HUES6 (cell line): ENCODE measurements at regions not wholly inside any gene's neighbourhood (a gene's known extent, or its start where the extent isn't known, plus 50 kb on each side); places are given as distances from the start of the nearest gene placed in this dataset.

ENCODE experiments used
- H3K27ac ChIP-seq: 2 replicates; pipeline ENCODE4 v1.7.0; 2013; ENCODE audit warnings: low read depth, mild to moderate bottlenecking, low read length, inconsistent platforms
- H3K27me3 ChIP-seq: 2 replicates; pipeline ENCODE4 v1.6.1; 2013; ENCODE audit warnings: low read length; ENCODE audit not compliant: control insufficient read depth, insufficient read depth
- H3K36me3 ChIP-seq: 2 replicates; pipeline ENCODE4 v1.6.1; 2013; ENCODE audit warnings: low read length; ENCODE audit not compliant: control insufficient read depth, insufficient read depth
- H3K4me1 ChIP-seq: 2 replicates; pipeline ENCODE4 v1.6.1; 2013; ENCODE audit warnings: low read length; ENCODE audit not compliant: control insufficient read depth, insufficient read depth
- H3K4me3 ChIP-seq: 2 replicates; pipeline ENCODE4 v1.5.1; 2013; ENCODE audit warnings: low read depth, low read length
- H3K9ac ChIP-seq: one replicate; pipeline ENCODE4 v1.6.1; 2013; ENCODE audit warnings: mild to moderate bottlenecking, low read length
- H3K9me3 ChIP-seq: 2 replicates; pipeline ENCODE4 v1.6.1; 2013; ENCODE audit warnings: low read depth, low read length; ENCODE audit not compliant: control insufficient read depth, insufficient read depth

DNA sequence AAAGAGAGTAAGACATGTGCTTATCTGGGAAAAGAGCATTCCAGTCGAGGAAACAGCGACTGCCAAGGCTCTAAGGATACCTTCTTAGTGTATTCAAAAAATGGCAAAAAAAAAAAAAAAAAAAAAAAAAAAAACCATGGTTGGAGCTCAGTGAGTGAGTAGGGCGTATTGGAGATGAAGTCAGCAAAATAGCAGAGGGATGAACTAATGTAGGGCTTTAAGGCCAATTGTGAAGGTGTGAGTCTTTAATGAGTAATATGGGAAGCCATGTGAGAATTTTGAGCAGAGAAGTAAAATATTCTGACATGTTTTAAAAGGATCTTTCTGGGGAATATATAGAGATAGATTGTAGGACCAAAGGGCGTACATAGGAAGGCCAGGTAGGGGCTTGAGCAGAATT lies 498.6 kb upstream of the ISX start:
- no peaks in the 10 kb centered on the region for H3K27me3 ChIP-seq
- H3K4me3 ChIP-seq: no peak overlapping the region
- H3K9ac ChIP-seq: no peak overlapping the region
- no peaks in the 10 kb centered on the region for H3K9me3 ChIP-seq
- H3K36me3 ChIP-seq: no peaks in the 10 kb centered on the region
- peaks cover 6% of the 10 kb centered on the region; the same call in 1 of the 2 replicates for H3K4me1 ChIP-seq
- H3K27ac ChIP-seq: no peak overlapping the region

DNA sequence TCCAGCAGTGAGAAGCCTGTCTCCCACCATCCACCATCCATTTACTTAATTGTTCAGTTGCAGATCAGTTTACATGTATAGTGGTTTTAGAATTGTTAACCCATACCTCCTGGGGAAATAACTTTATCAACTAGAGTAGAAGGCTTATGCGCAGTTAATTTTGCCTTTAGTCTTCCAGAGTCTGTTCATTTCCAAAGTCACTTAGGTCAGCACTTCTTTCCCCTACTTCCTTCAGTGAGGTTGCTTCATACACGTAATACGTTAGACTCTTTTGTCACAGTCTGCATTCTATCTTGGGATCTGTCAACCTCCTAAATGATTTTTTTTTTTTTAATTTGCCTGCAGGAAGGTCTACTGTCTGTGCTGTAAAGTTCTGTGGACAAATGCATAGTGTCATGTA lies 495.6 kb upstream of the ISX start:
- H3K27me3 ChIP-seq: no peaks in the 10 kb centered on the region
- no peak overlapping the region for H3K27ac ChIP-seq
- H3K9ac ChIP-seq: no peak overlapping the region
- no peaks in the 10 kb centered on the region for H3K4me1 ChIP-seq
- H3K9me3 ChIP-seq: no peaks in the 10 kb centered on the region
- H3K36me3 ChIP-seq: no peaks in the 10 kb centered on the region
- H3K4me3 ChIP-seq: no peak overlapping the region

DNA sequence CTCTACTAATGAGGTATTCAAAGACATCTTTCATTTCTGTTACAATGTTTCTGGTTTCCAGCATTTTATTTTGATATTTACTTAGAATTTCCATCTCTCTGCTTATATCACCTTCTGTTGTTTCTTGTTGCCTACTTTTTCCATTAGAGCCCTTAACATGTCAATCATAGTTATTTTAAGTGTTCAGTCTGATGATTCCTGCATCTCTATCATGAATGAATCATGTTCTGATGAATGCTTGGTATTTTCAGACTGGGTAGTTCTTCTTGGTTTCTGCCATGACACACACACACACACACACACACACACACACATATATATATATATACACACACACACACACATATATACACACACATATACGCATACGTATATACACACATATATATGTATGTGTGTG lies 486.4 kb upstream of the ISX start:
- no peaks in the 10 kb centered on the region for H3K36me3 ChIP-seq
- no peak overlapping the region for H3K9ac ChIP-seq
- no peak overlapping the region for H3K27ac ChIP-seq
- no peaks in the 10 kb centered on the region for H3K9me3 ChIP-seq
- no peak overlapping the region for H3K4me3 ChIP-seq
- H3K4me1 ChIP-seq: no peaks in the 10 kb centered on the region
- H3K27me3 ChIP-seq: no peaks in the 10 kb centered on the region

DNA sequence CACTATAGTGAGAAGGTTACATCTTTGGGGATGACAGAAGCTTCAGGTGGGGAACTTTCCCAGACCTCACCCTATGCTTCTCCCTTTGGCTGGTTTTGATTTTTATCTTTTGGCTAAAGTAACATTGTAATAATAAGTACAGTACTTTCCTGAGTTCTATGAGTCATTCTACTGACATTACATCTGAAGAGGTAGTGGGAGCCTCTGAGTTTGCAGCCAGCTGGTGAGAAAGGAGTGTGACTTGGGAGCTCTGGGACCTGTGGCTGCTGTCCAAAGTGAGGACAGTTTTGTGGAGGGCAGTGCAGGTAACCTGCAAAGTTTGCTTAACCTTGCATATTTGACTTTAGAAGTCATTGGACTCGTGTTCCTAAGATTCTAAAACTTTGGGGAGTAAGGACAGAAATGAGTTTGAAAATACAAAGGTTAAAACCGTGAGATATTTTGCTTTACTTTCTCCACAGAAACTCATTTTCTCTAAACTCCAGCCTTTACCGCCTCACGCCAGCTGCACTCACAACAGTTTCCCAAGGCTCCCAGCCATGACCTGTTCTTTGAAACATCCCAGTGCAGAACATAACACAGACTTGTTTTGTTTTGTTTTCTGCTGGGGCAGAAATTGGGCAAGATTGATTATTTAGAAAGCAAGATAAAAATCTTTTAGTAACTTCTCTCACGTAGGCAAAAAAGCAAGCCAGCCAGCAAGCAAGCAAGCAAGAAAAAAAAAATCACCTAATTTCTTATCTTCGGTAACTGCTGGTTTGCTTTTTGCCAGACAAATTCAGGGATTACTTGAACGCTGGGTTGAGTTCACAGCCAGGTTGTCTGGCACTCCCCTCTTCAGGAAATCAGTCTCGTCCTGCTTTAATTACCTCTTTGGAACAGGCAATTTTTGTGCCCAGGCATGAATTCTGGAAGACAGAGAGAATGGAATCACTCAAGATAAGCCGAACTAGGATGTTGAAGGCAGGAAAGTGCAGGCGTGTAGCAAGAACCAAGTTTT lies 478.3 kb upstream of the ISX start:
- Histone ChIP-seq H3K9ac (no peak overlapping the region), H3K27me3 (no peaks in the 10 kb centered on the region), H3K27ac (no peak overlapping the region), H3K36me3 (no peaks in the 10 kb centered on the region), H3K4me1 (peaks cover 8% of the 10 kb centered on the region), H3K9me3 (no peaks in the 10 kb centered on the region), H3K4me3 (no peak overlapping the region)

DNA sequence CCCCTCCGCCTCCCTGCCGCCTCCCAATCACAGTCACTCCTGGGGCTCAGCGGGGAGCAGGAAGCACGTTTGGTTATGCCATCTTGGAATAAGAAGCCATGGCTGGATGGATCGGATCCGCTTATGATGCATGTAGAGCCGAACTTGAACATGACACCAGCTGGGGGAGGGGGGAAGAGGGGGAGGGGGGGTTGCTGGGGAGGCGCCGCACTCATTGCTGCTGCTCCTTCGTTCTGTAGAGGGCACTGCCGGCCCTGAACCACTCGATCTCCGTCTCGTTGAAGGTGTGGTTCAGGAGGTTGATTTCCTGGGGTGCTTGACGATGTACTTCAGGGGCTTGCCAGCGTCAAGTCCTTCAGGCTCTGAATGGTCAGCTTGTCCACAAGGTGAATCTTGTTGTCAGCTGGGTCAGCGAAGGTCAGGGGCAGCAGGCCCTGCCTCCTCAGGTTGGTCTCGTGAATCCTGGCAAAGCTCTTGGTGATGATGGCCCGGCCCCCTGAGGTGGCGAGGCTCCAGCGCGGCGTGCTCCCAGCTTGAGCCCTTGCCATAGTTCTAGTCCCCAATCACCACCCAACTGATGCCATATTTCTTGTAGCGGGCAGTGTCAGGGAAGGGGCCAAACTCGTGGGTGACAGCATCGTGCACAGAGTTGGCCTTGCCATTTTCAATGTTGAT lies 476.9 kb upstream of the ISX start:
- H3K9ac ChIP-seq: no peak overlapping the region
- H3K27ac ChIP-seq: no peak overlapping the region
- no peaks in the 10 kb centered on the region for H3K36me3 ChIP-seq
- H3K9me3 ChIP-seq: no peaks in the 10 kb centered on the region
- H3K4me3 ChIP-seq: no peak overlapping the region
- H3K4me1 ChIP-seq: peaks cover 8% of the 10 kb centered on the region
- H3K27me3 ChIP-seq: no peaks in the 10 kb centered on the region

DNA sequence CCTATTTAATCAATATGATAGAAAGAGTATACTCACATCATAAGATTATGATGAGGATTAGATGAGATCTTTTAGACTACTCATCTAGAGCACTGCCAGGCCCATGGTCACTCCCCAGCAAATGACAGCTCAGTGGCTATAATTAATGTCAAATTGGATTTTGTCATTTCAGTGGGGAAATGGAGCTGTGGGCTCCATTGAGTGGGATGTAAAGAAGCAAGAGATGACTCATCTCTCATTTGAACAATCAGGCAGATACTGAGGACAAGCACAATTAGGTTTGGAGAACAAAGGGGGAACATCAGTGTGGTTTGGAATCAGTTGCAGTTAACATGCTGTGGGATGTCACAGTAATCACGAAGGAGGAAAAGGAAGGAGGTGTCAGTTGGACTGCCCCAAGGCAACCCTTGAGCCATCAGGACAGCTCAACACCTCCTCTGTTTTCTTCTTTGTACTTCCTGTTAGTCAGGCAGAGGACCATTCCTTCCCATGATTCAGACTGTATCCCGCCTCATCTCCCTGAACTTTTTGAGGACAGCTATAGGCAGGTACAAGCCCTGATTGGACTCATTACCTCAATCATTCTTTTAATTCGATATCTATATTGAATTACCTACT lies 473.7 kb upstream of the ISX start:
- no peaks in the 10 kb centered on the region for H3K36me3 ChIP-seq
- peaks cover 8% of the 10 kb centered on the region for H3K4me1 ChIP-seq
- H3K9me3 ChIP-seq: no peaks in the 10 kb centered on the region
- no peak overlapping the region for H3K4me3 ChIP-seq
- no peak overlapping the region for H3K27ac ChIP-seq
- H3K9ac ChIP-seq: no peak overlapping the region
- H3K27me3 ChIP-seq: no peaks in the 10 kb centered on the region

DNA sequence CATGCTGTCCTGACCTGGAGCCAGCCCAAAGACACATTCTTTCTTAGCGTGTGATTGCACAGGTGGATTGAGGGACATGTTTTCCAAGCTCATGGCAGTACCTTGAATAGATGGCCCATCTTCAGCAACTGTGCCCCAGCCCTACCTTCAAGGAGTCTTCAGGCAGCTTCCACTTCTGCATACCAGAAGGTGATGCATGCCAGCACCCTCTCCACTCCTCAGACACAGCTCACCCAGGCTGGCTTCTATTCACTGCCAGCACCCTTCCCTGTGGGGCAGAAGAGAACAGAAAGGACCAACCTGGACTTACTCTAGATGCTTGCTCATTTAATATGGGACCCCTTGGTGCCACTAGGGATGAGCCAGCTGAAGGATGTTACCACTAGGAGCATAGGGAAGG lies 466.4 kb upstream of the ISX start:
- H3K4me3 ChIP-seq: no peak overlapping the region
- H3K9ac ChIP-seq: no peak overlapping the region
- no peaks in the 10 kb centered on the region for H3K27me3 ChIP-seq
- no peaks in the 10 kb centered on the region for H3K4me1 ChIP-seq
- no peaks in the 10 kb centered on the region for H3K36me3 ChIP-seq
- H3K9me3 ChIP-seq: no peaks in the 10 kb centered on the region
- H3K27ac ChIP-seq: no peak overlapping the region

DNA sequence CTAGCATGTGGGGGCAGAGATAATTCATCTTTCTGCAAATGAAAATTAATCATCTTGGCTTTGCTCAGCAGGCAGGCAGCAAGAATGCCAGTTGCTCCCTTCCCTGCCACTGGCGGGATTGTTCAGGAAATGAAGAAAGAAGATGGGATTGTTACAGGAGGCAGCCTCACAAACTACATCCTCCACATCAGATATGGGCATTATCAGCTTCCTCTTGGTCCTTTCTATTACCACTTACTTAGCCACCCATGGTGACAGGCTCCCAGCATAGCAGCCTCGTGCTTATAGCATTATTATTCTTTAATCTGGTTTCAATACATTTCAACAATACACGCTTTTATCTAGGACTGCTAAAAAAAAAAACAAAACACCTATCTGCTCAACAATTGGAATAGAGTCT lies 461.6 kb upstream of the ISX start:
- Histone ChIP-seq H3K27me3 (no peaks in the 10 kb centered on the region), H3K27ac (no peak overlapping the region)

DNA sequence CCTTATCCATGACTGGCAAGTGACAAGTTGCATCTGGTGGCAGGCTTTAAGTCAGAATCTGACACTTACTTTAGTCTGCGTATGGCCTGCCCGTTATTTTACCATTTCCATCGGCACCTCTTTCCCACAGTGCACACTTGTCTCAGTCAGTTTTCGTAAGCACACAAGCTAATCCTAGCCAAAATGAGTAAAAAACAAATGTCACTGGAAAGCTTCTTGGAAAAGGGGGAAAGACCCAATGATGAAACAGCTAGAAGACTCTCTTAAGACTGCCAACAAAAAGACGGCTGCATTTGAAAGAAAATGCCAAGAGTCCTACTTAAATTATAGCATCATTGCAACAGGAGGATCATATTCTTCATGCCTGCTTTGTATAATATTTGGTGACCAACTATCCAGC lies 457.9 kb upstream of the ISX start:
- Histone ChIP-seq H3K9me3 (peaks cover 11% of the 10 kb centered on the region; the same call in 1 of the 2 replicates), H3K9ac (no peak overlapping the region), H3K27me3 (no peaks in the 10 kb centered on the region), H3K4me1 (no peaks in the 10 kb centered on the region), H3K4me3 (no peak overlapping the region), H3K27ac (no peak overlapping the region), H3K36me3 (no peaks in the 10 kb centered on the region)

More for the DNA sequence above, 461.6 kb upstream of the ISX start:
- no peak overlapping the region for H3K4me3 ChIP-seq
- peaks cover 11% of the 10 kb centered on the region; the same call in 1 of the 2 replicates for H3K9me3 ChIP-seq
- H3K9ac ChIP-seq: no peak overlapping the region
- H3K4me1 ChIP-seq: no peaks in the 10 kb centered on the region
- H3K36me3 ChIP-seq: no peaks in the 10 kb centered on the region

DNA sequence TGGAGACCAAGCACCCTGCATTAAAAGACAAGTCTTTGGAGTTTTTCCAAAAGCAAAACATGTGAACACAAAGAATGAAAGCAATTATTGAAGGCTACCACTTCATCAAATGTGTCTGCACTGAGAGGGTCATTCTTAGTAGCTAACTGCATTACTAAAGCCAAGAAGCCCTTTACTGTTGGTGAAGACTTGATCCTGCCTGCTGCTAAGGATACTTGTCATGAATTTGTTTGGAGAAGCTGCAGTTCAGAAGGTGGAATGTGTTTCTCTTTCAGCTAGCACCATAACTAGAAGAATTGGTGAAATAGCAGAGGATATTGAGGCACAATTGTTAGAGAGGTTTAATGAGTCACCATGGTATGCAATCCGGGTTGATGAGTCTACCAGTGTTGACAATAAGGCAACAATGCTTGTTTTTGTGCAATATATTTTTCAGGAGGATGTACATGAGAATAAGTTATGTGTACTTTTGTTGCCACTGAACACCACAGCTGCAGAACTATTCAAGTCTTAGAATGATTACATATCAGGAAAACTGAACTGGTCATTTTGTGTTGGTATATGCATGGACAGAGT lies 457.3 kb upstream of the ISX start:
- H3K4me3 ChIP-seq: no peak overlapping the region
- H3K36me3 ChIP-seq: no peaks in the 10 kb centered on the region
- peaks cover 11% of the 10 kb centered on the region; the same call in 1 of the 2 replicates for H3K9me3 ChIP-seq
- H3K27ac ChIP-seq: no peak overlapping the region
- no peak overlapping the region for H3K9ac ChIP-seq
- no peaks in the 10 kb centered on the region for H3K4me1 ChIP-seq
- no peaks in the 10 kb centered on the region for H3K27me3 ChIP-seq
